Kidney glomerular epithelial cell (primary cell): ENCODE measurements at regions not wholly inside any gene's neighbourhood (a gene's known extent, or its start where the extent isn't known, plus 50 kb on each side); places are given as distances from the start of the nearest gene placed in this dataset.

Experiments used
- DNase-seq: peaks from one replicate; lab custom pipeline; 2025; lab: John Stamatoyannopoulos, UW

- DNase-seq = no peak
Observed at GRCh38 chr5:79871364-79872120, 119.5 kb downstream of the MTX3 start.

- DNase-seq = no peak
Observed at GRCh38 chr5:79868163-79868670, 122.8 kb downstream of the MTX3 start.

GRCh38 chr5:79865579-79865978 is 125.5 kb downstream of the MTX3 start:
- DNase-seq = no peak

GRCh38 chr5:79864364-79864763 is 126.7 kb downstream of the MTX3 start:
- DNase-seq = no peak

- DNase-seq = no peak
Observed at GRCh38 chr5:79859588-79859987, 131.5 kb downstream of the MTX3 start.

GRCh38 chr5:79858410-79858723 is 132.7 kb downstream of the MTX3 start:
- no peak for DNase-seq

GRCh38 chr5:79857714-79858409 is 133.2 kb downstream of the MTX3 start:
- peak; percentile 49 for DNase-seq

- no peak for DNase-seq
Observed at GRCh38 chr5:79856456-79857055, 134.5 kb downstream of the MTX3 start.

GRCh38 chr5:79853676-79854418 is 137.2 kb downstream of the MTX3 start:
- DNase-seq = no peak

GRCh38 chr5:79853028-79853427 is 138.0 kb downstream of the MTX3 start:
- DNase-seq = no peak

- no peak for DNase-seq
Observed at GRCh38 chr5:79851391-79851863, 139.6 kb downstream of the MTX3 start.

GRCh38 chr5:79850941-79851340 is 140.1 kb downstream of the MTX3 start:
- DNase-seq = no peak

GRCh38 chr5:79850316-79850822 is 140.7 kb downstream of the MTX3 start:
- no peak for DNase-seq

- DNase-seq = no peak
Observed at GRCh38 chr5:79849486-79850315, 141.4 kb downstream of the MTX3 start.
